ENCODE measurements at regions not wholly inside any gene's neighbourhood (a gene's known extent, or its start where the extent isn't known, plus 50 kb on each side); places are given as distances from the start of the nearest gene placed in this dataset.
A peak's percentile ranks its signal among the peaks of the same experiment; 100 is the strongest.
"Not testable (repeated sequence)": the region's sequence is repeated elsewhere in the genome, so short reads cannot be mapped to it uniquely, and the experiment has no call there.

- DNase-seq (ENCODE audit: low read depth): no peak
- no peak overlapping the region for H3K4me3 ChIP-seq (ENCODE audit: control insufficient read depth, low read depth, low read length)
- no peak for TF ChIP-seq CTCF (IDR thresholded peaks at IDR 0.05; ENCODE audit: control insufficient read depth, insufficient read depth, low read depth, low read length, missing control alignments)
Observed at GRCh38 chr16:88328313-88328980, 54.3 kb upstream of the ZNF469 start.

DNA sequence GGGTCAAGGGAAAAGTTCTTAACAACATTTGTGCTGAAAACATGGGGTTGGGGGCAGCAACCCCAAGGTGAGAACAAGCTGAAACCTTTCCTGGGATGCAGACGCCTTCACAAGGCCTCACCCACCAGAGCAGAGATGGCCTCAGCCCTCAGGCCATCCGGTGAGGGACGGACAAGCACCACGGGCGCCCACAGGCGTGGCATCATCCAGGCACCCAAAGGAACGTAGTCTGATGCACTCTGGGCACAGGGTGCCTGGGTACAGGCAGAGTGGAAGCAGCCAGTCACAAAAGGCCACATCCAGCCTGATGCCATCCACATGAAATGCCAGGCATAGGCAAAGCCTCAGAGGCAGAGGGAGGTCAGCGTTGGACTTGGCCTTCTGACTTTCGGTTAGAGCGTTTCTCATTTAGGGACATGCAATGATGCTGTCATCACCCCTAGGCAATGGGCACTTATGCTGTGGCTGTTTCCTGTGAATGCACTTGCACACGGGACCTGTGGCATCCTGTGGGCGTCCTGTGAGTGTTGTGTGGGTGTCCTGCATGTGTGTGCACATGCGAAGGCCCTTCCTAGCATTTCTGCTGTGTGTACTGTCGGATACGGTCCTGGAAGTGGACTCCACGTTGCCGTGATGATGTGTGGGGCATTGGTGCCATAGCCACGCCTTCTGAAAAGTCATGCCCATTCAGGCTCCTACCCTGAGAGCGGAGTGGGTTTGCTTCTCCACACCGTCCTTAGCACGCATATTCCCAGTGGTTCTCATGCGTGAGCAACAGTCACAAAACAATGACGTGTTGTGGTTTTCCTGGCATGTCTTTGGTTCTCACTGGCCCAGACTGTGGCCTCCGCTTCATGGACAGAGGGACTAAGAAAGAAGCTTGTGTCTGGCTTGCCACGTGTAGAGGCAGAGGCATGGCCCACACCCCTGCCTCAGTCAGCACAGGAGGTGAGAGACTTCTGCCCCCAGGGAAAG, 52.7 kb upstream of the ZNF469 start:
- peak; percentile 78 for DNase-seq (ENCODE audit: low read depth)
- TF ChIP-seq CTCF (IDR thresholded peaks at IDR 0.05; ENCODE audit: control insufficient read depth, insufficient read depth, low read depth, low read length, missing control alignments): no peak
- H3K4me3 ChIP-seq (ENCODE audit: control insufficient read depth, low read depth, low read length): no peak overlapping the region

DNA sequence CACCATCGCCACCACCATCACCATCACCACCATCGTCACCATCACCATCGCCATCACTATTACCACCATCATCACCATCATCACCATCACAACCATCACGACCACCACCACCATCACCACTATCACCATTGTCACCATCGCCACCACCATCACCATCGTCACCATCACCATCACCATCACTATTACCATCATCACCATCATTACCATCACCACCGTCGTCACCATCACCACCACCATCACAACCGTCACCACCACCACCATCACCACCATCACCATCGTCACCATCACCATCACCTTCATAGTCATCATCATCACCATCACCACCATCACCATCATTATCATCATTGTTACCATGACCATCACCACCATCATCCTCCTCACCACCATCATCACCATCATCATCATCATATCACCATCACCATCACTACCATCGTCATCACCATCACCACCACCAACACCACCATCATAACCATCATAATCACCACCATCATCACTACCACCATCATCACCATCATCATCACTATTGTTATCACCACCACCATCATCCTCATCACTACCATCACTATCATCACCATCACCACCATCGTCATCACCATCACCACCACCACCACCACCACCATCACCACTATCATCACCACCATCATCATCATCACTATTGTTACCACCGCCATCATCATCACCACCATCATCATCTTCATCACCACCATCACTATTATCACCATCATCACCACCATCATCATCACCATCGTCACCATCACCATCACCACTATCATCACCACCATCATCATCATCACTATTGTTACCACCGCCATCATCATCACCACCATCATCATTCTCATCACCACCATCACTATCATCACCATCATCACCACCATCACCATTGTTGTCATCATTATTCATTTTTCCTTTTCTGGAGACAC, 51.5 kb upstream of the ZNF469 start:
- DNase-seq (ENCODE audit: low read depth): no peak
- H3K4me3 ChIP-seq (ENCODE audit: control insufficient read depth, low read depth, low read length): no peak overlapping the region
- TF ChIP-seq CTCF (IDR thresholded peaks at IDR 0.05; ENCODE audit: control insufficient read depth, insufficient read depth, low read depth, low read length, missing control alignments): no peak

GRCh38 chr16:88331989-88332920, 50.5 kb upstream of the ZNF469 start:
- DNase-seq (ENCODE audit: low read depth): peak; percentile 100
- no peak for TF ChIP-seq CTCF (IDR thresholded peaks at IDR 0.05; ENCODE audit: control insufficient read depth, insufficient read depth, low read depth, low read length, missing control alignments)
- H3K4me3 ChIP-seq (ENCODE audit: control insufficient read depth, low read depth, low read length): no peak overlapping the region

GRCh38 chr16:88332921-88333825, 49.6 kb upstream of the ZNF469 start:
- peak overlapping the region; percentile 6 for H3K4me3 ChIP-seq (ENCODE audit: control insufficient read depth, low read depth, low read length)
- DNase-seq (ENCODE audit: low read depth): not testable (repeated sequence)
